OCI-LY3 (cell line): ENCODE measurements at regions not wholly inside any gene's neighbourhood (a gene's known extent, or its start where the extent isn't known, plus 50 kb on each side); places are given as distances from the start of the nearest gene placed in this dataset.

Source experiments
- H2AFZ ChIP-seq: fragments of 200-600, 300-600 bp; shearing (Covaris generic); 2 replicates; pipeline ENCODE4 v1.6.0; 2014; ENCODE audit warnings: antibody characterized with exemption, low read depth, low read length
- H3K27ac ChIP-seq: fragments of 200-600, 300-600 bp; sonication (generic); 2 replicates; pipeline ENCODE4 v1.5.1; 2014; ENCODE audit warnings: mild to moderate bottlenecking, low read length, moderate library complexity, mixed read lengths
- H3K27me3 ChIP-seq: fragments of 200-600, 300-600 bp; sonication (generic); 2 replicates; pipeline ENCODE4 v1.6.1; 2014; ENCODE audit warnings: low read depth, low read length, mixed read lengths
- H3K36me3 ChIP-seq: fragments of 200-600, 300-600 bp; sonication (generic); replicated peaks from 2 replicates; pipeline ENCODE3; 2014; ENCODE audit warnings: low read depth, low read length, mixed read lengths
- H3K4me1 ChIP-seq: fragments of 300-600, 200-600 bp; sonication (generic); 2 replicates; pipeline ENCODE4 v1.6.1; 2014; ENCODE audit warnings: low read length, mixed read lengths
- H3K4me2 ChIP-seq: fragments of 200-600, 300-600 bp; sonication (generic); 2 replicates; pipeline ENCODE4 v1.6.1; 2014; ENCODE audit warnings: low read length, mixed read lengths
- H3K4me3 ChIP-seq: fragments of 300-600, 200-600 bp; sonication (generic); 2 replicates; pipeline ENCODE4 v1.5.1; 2014; ENCODE audit warnings: antibody characterized with exemption, mild to moderate bottlenecking, low read length, moderate library complexity
- H3K79me2 ChIP-seq: fragments of 300-600, 200-600 bp; shearing (Covaris generic); 2 replicates; pipeline ENCODE4 v1.6.1; 2014; ENCODE audit warnings: mild to moderate bottlenecking, low read length, mixed read lengths
- H3K9ac ChIP-seq: fragments of 300-600, 200-600 bp; shearing (Covaris generic); 2 replicates; pipeline ENCODE4 v1.6.0; 2014; ENCODE audit warnings: mild to moderate bottlenecking, low read length, moderate library complexity
- H3K9me3 ChIP-seq: fragments of 200-600, 300-600 bp; shearing (Covaris generic); 2 replicates; pipeline ENCODE4 v1.6.1; 2014; ENCODE audit warnings: low read length, mixed read lengths; ENCODE audit not compliant: insufficient read depth
- H4K20me1 ChIP-seq: fragments of 200-600, 300-600 bp; sonication (generic); 2 replicates; pipeline ENCODE4 v1.6.1; 2016; ENCODE audit warnings: low read length, mixed read lengths; ENCODE audit not compliant: insufficient read depth
- CTCF ChIP-seq: fragments of 200-600, 300-600 bp; sonication (generic); IDR thresholded peaks from 2 replicates; pipeline ENCODE4 v1.5.1; 2014; ENCODE audit warnings: antibody characterized with exemption, low read length, low read depth
- EZH2phosphoT487 ChIP-seq: fragments of 200-600 bp; shearing (Covaris generic); IDR thresholded peaks from 2 replicates; pipeline ENCODE4 v1.6.1; 2018; ENCODE audit warnings: antibody characterized with exemption, mixed run types, low read depth

- TF ChIP-seq CTCF (no peak), EZH2phosphoT487 (no peak)
- Histone ChIP-seq H3K9me3 (no peaks in the 10 kb centered on the region), H3K4me3 (no peak overlapping the region), H3K79me2 (no peaks in the 10 kb centered on the region), H3K4me1 (no peaks in the 10 kb centered on the region), H3K9ac (no peak overlapping the region), H3K27ac (no peak overlapping the region), H3K4me2 (no peak overlapping the region), H3K36me3 (no peaks in the 10 kb centered on the region), H4K20me1 (no peaks in the 10 kb centered on the region), H2AFZ (no peak overlapping the region), H3K27me3 (no peaks in the 10 kb centered on the region)
Measured at GRCh38 chr9:81344366-81344765, 345.0 kb downstream of the TLE1 start.

GRCh38 chr9:81335879-81336421, 353.4 kb downstream of the TLE1 start:
- Histone ChIP-seq H3K36me3 (no peaks in the 10 kb centered on the region), H3K27ac (no peak overlapping the region), H3K4me2 (no peak overlapping the region), H3K27me3 (no peaks in the 10 kb centered on the region), H3K9me3 (no peaks in the 10 kb centered on the region), H3K4me1 (no peaks in the 10 kb centered on the region; the same call in 1 of the 2 replicates), H3K79me2 (no peaks in the 10 kb centered on the region), H2AFZ (no peak overlapping the region), H3K9ac (no peak overlapping the region), H3K4me3 (no peak overlapping the region), H4K20me1 (no peaks in the 10 kb centered on the region)
- no peak for TF ChIP-seq EZH2phosphoT487
- TF ChIP-seq CTCF: no peak

DNA sequence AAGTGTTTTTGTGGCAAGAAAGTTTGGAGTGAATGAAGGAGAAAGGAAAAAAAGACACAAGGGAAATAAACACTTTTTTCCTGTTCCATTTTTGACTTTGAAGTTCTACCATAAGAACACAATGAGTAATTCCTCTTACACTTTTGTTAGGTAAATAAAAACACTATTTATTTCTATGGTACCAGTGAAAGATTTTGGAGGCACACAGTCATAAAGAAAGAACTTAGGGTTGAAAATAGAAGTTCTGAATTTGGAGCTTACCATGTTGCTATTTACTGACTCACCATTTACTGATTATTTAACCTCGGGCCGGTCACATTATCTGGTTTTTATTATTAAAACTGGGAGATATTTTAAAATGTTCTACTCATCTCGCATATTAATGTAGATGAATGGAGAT, 367.8 kb downstream of the TLE1 start:
- Histone ChIP-seq H4K20me1 (no peaks in the 10 kb centered on the region), H3K4me1 (no peaks in the 10 kb centered on the region), H3K27ac (no peak overlapping the region), H3K9me3 (no peaks in the 10 kb centered on the region; the same call in 1 of the 2 replicates), H3K27me3 (no peaks in the 10 kb centered on the region), H3K4me3 (no peak overlapping the region), H3K4me2 (no peak overlapping the region), H3K79me2 (no peaks in the 10 kb centered on the region), H2AFZ (no peak overlapping the region), H3K9ac (no peak overlapping the region), H3K36me3 (no peaks in the 10 kb centered on the region)
- no peak for TF ChIP-seq CTCF
- no peak for TF ChIP-seq EZH2phosphoT487

- Histone ChIP-seq H3K27me3 (no peaks in the 10 kb centered on the region), H3K4me1 (no peaks in the 10 kb centered on the region), H3K4me2 (no peak overlapping the region), H3K79me2 (no peaks in the 10 kb centered on the region), H2AFZ (no peak overlapping the region), H3K36me3 (no peaks in the 10 kb centered on the region), H3K27ac (no peak overlapping the region), H3K9ac (no peak overlapping the region), H3K4me3 (no peak overlapping the region), H4K20me1 (no peaks in the 10 kb centered on the region), H3K9me3 (no peaks in the 10 kb centered on the region; the same call in 1 of the 2 replicates)
- no peak for TF ChIP-seq EZH2phosphoT487
- TF ChIP-seq CTCF: no peak
Measured at GRCh38 chr9:81320909-81321482, 368.4 kb downstream of the TLE1 start.
